IMR-90 (cell line): ENCODE measurements at regions not wholly inside any gene's neighbourhood (a gene's known extent, or its start where the extent isn't known, plus 50 kb on each side); places are given as distances from the start of the nearest gene placed in this dataset.

Experiments used
- ATAC-seq: fragments of 200-7000 bp; cut with Tn5 transposase; 2 replicates; pipeline ENCODE4 v1.9.1; 2020; ENCODE audit warnings: low read depth, mild to moderate bottlenecking, moderate library complexity
- BruUV-seq: library from RNA; stranded (reverse); fragments of 400-500 nt; replicated peaks from 2 replicates; lab custom pipeline; 2021; lab: Mats Ljungman, UMichigan
- CTCF ChIA-PET: fragments of 300-600 bp; formaldehyde crosslinking; extraction: SDS; loops from one replicate; lab custom pipeline; 2021; ENCODE audit warnings: antibody characterized with exemption; lab: Yijun Ruan, JAX
- POLR2A ChIA-PET: fragments of 300-600 bp; sonication (Branson Sonifier 250); formaldehyde crosslinking; loops from one replicate; lab custom pipeline; 2022; ENCODE audit warnings: antibody characterized with exemption; ENCODE audit not compliant: unreplicated experiment; lab: Charles Lee
- DNase-seq: peaks from one replicate; pipeline ENCODE4 v3.0.0; 2013
- H2AFZ ChIP-seq: replicated peaks from 2 replicates; pipeline ENCODE3; 2013; ENCODE audit warnings: low read length, mild to moderate bottlenecking; ENCODE audit not compliant: poor library complexity
- H2AK5ac ChIP-seq: 2 replicates; pipeline ENCODE4 v1.6.1; 2013; ENCODE audit warnings: low read depth, low read length, inconsistent platforms
- H2AK9ac ChIP-seq: replicated peaks from 2 replicates; pipeline ENCODE3; 2013; ENCODE audit warnings: mild to moderate bottlenecking, low read depth, low read length, moderate library complexity; ENCODE audit not compliant: poor library complexity
- H2BK120ac ChIP-seq: 2 replicates; pipeline ENCODE4 v1.6.1; 2013; ENCODE audit warnings: low read depth, low read length, inconsistent platforms
- H2BK15ac ChIP-seq: 3 replicates; pipeline ENCODE4 v1.6.1; 2013; ENCODE audit warnings: low read depth, low read length, inconsistent platforms
- H2BK20ac ChIP-seq: 2 replicates; pipeline ENCODE4 v1.6.1; 2013; ENCODE audit warnings: low read depth, mild to moderate bottlenecking, inconsistent platforms, low read length, moderate library complexity
- H2BK5ac ChIP-seq: 2 replicates; pipeline ENCODE4 v1.6.1; 2013; ENCODE audit warnings: mild to moderate bottlenecking, low read depth, low read length, inconsistent platforms; ENCODE audit not compliant: poor library complexity, severe bottlenecking
- H3K14ac ChIP-seq: replicated peaks from 2 replicates; pipeline ENCODE4 v1.6.1; 2013; ENCODE audit warnings: low read depth, low read length, inconsistent platforms
- H3K18ac ChIP-seq: 2 replicates; pipeline ENCODE4 v1.6.1; 2013; ENCODE audit warnings: low read depth, low read length, control low read depth
- H3K23ac ChIP-seq: 2 replicates; pipeline ENCODE4 v1.6.1; 2013; ENCODE audit warnings: low read depth, low read length, inconsistent platforms
- H3K27ac ChIP-seq: 2 replicates; pipeline ENCODE4 v1.5.1; 2013; ENCODE audit warnings: mild to moderate bottlenecking, control low read depth, low read length; ENCODE audit not compliant: insufficient read depth
- H3K27me3 ChIP-seq: 2 replicates; pipeline ENCODE4 v1.6.1; 2013; ENCODE audit warnings: low read length; ENCODE audit not compliant: control insufficient read depth, insufficient read depth
- H3K36me3 ChIP-seq: 2 replicates; pipeline ENCODE4 v1.6.1; 2013; ENCODE audit warnings: low read length, mixed read lengths; ENCODE audit not compliant: control insufficient read depth, insufficient read depth
- H3K4ac ChIP-seq: 2 replicates; pipeline ENCODE4 v1.6.1; 2013; ENCODE audit warnings: low read depth, low read length, inconsistent platforms
- H3K4me1 ChIP-seq: 2 replicates; pipeline ENCODE4 v1.6.1; 2013; ENCODE audit warnings: low read length, mixed read lengths; ENCODE audit not compliant: control insufficient read depth, insufficient read depth
- H3K4me2 ChIP-seq: 2 replicates; pipeline ENCODE4 v1.6.1; 2013; ENCODE audit warnings: low read depth, mild to moderate bottlenecking, control low read depth, low read length, moderate library complexity
- H3K4me3 ChIP-seq: 2 replicates; pipeline ENCODE4 v1.5.1; 2013; ENCODE audit warnings: low read depth, mild to moderate bottlenecking, control low read depth, low read length, moderate library complexity; ENCODE audit not compliant: insufficient read depth
- H3K56ac ChIP-seq: 2 replicates; pipeline ENCODE4 v1.6.1; 2013; ENCODE audit warnings: low read length, inconsistent platforms; ENCODE audit not compliant: insufficient read depth; ENCODE audit errors: extremely low read depth
- H3K79me1 ChIP-seq, 2 experiments: 2 replicates each; pipeline ENCODE4 v1.6.1; 2013; ENCODE audit warnings: low read length in 2 of 2, inconsistent platforms in 1 of 2, low read depth in 1 of 2
- H3K9ac ChIP-seq: 2 replicates; pipeline ENCODE4 v1.6.1; 2013; ENCODE audit warnings: low read depth, low read length, control low read depth
- H3K9me1 ChIP-seq: 2 replicates; pipeline ENCODE4 v1.6.1; 2013; ENCODE audit warnings: low read length, inconsistent platforms; ENCODE audit not compliant: insufficient read depth
- H3K9me3 ChIP-seq: 2 replicates; pipeline ENCODE4 v1.6.1; 2013; ENCODE audit warnings: low read length; ENCODE audit not compliant: control insufficient read depth, insufficient read depth
- H4K20me1 ChIP-seq: 2 replicates; pipeline ENCODE4 v1.6.1; 2013; ENCODE audit warnings: low read length, inconsistent platforms; ENCODE audit not compliant: insufficient read depth
- H4K5ac ChIP-seq: 2 replicates; pipeline ENCODE4 v1.6.1; 2013; ENCODE audit warnings: mild to moderate bottlenecking, low read depth, low read length, control low read depth
- H4K8ac ChIP-seq, 2 experiments: 2 replicates each; pipeline ENCODE4 v1.6.1; 2013; ENCODE audit warnings: low read depth in 2 of 2, low read length in 2 of 2, control low read depth in 1 of 2, inconsistent platforms in 1 of 2
- H4K91ac ChIP-seq: 2 replicates; pipeline ENCODE4 v1.6.1; 2013; ENCODE audit warnings: low read depth, low read length, inconsistent platforms; ENCODE audit not compliant: insufficient read depth
- CEBPB ChIP-seq: IDR thresholded peaks from 2 replicates; pipeline ENCODE4 v1.6.1; 2012; ENCODE audit warnings: low read depth, low read length, improper control_type of control experiment
- CHD1 ChIP-seq: IDR thresholded peaks from 2 replicates; pipeline ENCODE4 v1.6.1; 2012; ENCODE audit warnings: low read depth, low read length, improper control_type of control experiment
- MAFK ChIP-seq: IDR thresholded peaks from 2 replicates; pipeline ENCODE4 v1.6.1; 2012; ENCODE audit warnings: low read depth, low read length, improper control_type of control experiment
- MXI1 ChIP-seq: IDR thresholded peaks from 2 replicates; pipeline ENCODE4 v1.6.1; 2012; ENCODE audit warnings: low read depth, mild to moderate bottlenecking, low read length, moderate library complexity, borderline replicate concordance
- SMC3 ChIP-seq: fragments of 150-350 bp; IDR thresholded peaks from 2 replicates; pipeline ENCODE4 v1.6.1; 2016; ENCODE audit warnings: low read depth, mild to moderate bottlenecking, antibody characterized with exemption, low read length, moderate library complexity
- WGBS, 2 experiments: methylation state at CpG; one replicate each; pipeline versions ENCODE4 v1.1.5 to v1.1.7; 2013; ENCODE audit warnings: missing lambda C conversion rate in 2 of 2; ENCODE audit not compliant: insufficient read length in 1 of 2; ENCODE audit errors: extremely low coverage in 2 of 2; 5-methylcytosine and 5-hydroxymethylcytosine counted together
- dilution Hi-C: fragments of 300-500 bp; cut with HindIII; formaldehyde crosslinking; loops from one replicate; pipeline ENCODE4 v1.14.3; 2018; ENCODE audit warnings: low sequenced_read_pairs; ENCODE audit not compliant: unreplicated experiment
- in situ Hi-C: fragments of 300-500 bp; cut with MboI; formaldehyde crosslinking; loops from 3 replicates; pipeline ENCODE4 v1.14.3; 2019; ENCODE audit warnings: low sequenced_read_pairs, inconsistent platforms, mixed read lengths
- intact Hi-C: fragments of 100-400 bp; cut with micrococcal nuclease; formaldehyde crosslinking; loops from 2 replicates; pipeline ENCODE4 v1.10.0; 2022

- H3K4ac ChIP-seq = no peak overlapping the region
- in situ Hi-C loops (no loop called here), intact Hi-C loops (no loop called here), dilution Hi-C loops (no loop called here)
- H2BK20ac ChIP-seq = no peak overlapping the region
- no peak overlapping the region for H4K5ac ChIP-seq
- CTCF ChIA-PET = no interaction called here
- no peak overlapping the region for H2AK9ac ChIP-seq
- TF ChIP-seq CEBPB (no peak), SMC3 (no peak), MAFK (no peak), MXI1 (no peak), CHD1 (no peak)
- no peak overlapping the region for H2BK5ac ChIP-seq
- no peak overlapping the region for H4K91ac ChIP-seq
- no peak overlapping the region for H2BK120ac ChIP-seq
- H3K4me1 ChIP-seq = no peaks in the 10 kb centered on the region
- no peaks in the 10 kb centered on the region for H4K20me1 ChIP-seq
- H4K8ac ChIP-seq = no peak overlapping the region
- H3K9ac ChIP-seq = no peak overlapping the region
- H3K79me1 ChIP-seq = no peaks in the 10 kb centered on the region
- H2AK5ac ChIP-seq = no peak overlapping the region
- DNase-seq (no peak), ATAC-seq (no peak)
- BruUV-seq = no TSS peak
- H3K9me1 ChIP-seq = no peaks in the 10 kb centered on the region
- H3K9me3 ChIP-seq = peaks cover 30% of the 10 kb centered on the region
- H3K4me3 ChIP-seq = no peak overlapping the region
- H3K36me3 ChIP-seq = no peaks in the 10 kb centered on the region
- no peaks in the 10 kb centered on the region for H3K27me3 ChIP-seq
- H3K23ac ChIP-seq = no peak overlapping the region
- H3K14ac ChIP-seq = no peak overlapping the region
- H3K18ac ChIP-seq = no peak overlapping the region
- no peak overlapping the region for H3K56ac ChIP-seq
- H3K27ac ChIP-seq = no peak overlapping the region
- no peak overlapping the region for H2AFZ ChIP-seq
- no peak overlapping the region for H2BK15ac ChIP-seq
- H3K4me2 ChIP-seq = no peak overlapping the region
- 44% methylated on average over 4 of the region's 5 CpGs; no CpG with 5 or more reads in 1 of the 2 experiments for WGBS, 2 experiments
- POLR2A ChIA-PET = no interaction called here
Observed at GRCh38 chr2:129619471-129619870, 360.0 kb upstream of the RAB6C start.
